ENCODE measurements at regions not wholly inside any gene's neighbourhood (a gene's known extent, or its start where the extent isn't known, plus 50 kb on each side); places are given as distances from the start of the nearest gene placed in this dataset.
A peak's percentile ranks its signal among the peaks of the same experiment; 100 is the strongest.

DNA sequence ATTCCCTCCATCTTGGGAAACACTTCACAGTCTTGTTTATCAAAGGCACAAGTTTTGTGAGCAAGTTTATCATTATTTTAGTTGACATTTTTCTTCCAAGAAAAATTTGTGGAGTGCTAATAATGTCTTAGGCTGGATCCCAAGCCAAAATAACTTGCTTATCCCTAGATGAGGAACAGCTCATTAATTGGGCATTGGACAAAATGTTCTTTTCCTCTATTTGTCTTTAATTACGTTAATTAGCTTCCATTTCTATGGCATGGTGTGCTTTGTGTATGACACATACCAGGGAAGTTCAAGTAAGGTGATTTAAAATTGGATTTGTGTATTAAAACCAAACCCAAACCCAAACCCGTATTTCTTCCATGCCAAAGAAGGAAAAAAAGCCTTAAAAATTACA is 379.5 kb downstream of the SH3GL2 start:
- H3K27ac ChIP-seq: no peak overlapping the region
- intact Hi-C loops (cut with DNase I; ENCODE audit: low total_unique reads): no loop called here
- TF ChIP-seq, protein P1, sequence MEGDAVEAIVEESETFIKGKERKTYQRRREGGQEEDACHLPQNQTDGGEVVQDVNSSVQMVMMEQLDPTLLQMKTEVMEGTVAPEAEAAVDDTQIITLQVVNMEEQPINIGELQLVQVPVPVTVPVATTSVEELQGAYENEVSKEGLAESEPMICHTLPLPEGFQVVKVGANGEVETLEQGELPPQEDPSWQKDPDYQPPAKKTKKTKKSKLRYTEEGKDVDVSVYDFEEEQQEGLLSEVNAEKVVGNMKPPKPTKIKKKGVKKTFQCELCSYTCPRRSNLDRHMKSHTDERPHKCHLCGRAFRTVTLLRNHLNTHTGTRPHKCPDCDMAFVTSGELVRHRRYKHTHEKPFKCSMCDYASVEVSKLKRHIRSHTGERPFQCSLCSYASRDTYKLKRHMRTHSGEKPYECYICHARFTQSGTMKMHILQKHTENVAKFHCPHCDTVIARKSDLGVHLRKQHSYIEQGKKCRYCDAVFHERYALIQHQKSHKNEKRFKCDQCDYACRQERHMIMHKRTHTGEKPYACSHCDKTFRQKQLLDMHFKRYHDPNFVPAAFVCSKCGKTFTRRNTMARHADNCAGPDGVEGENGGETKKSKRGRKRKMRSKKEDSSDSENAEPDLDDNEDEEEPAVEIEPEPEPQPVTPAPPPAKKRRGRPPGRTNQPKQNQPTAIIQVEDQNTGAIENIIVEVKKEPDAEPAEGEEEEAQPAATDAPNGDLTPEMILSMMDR (IDR thresholded peaks at IDR 0.05): no peak
- TF ChIP-seq POLR2A (IDR thresholded peaks at IDR 0.05): no peak
- no peak overlapping the region for H3K4me3 ChIP-seq
- no peak for DNase-seq
- H3K4me1 ChIP-seq: no peaks in the 10 kb centered on the region
- H3K27me3 ChIP-seq: no peaks in the 10 kb centered on the region
- no peaks in the 10 kb centered on the region for H3K36me3 ChIP-seq
- H3K9me3 ChIP-seq: no peaks in the 10 kb centered on the region

GRCh38 chr9:17962747-17963146 is 383.9 kb downstream of the SH3GL2 start:
- TF ChIP-seq, protein P1 (IDR thresholded peaks at IDR 0.05): no peak
- TF ChIP-seq POLR2A (IDR thresholded peaks at IDR 0.05): no peak
- DNase-seq: peak; percentile 27 to 37
- Histone ChIP-seq H3K27me3 (no peaks in the 10 kb centered on the region), H3K36me3 (no peaks in the 10 kb centered on the region), H3K4me3 (no peak overlapping the region), H3K4me1 (no peaks in the 10 kb centered on the region), H3K27ac (peak overlapping the region in 1 of 2 donors; percentile 33), H3K9me3 (no peaks in the 10 kb centered on the region)
- intact Hi-C loops (cut with DNase I; ENCODE audit: low total_unique reads): no loop called here

DNA sequence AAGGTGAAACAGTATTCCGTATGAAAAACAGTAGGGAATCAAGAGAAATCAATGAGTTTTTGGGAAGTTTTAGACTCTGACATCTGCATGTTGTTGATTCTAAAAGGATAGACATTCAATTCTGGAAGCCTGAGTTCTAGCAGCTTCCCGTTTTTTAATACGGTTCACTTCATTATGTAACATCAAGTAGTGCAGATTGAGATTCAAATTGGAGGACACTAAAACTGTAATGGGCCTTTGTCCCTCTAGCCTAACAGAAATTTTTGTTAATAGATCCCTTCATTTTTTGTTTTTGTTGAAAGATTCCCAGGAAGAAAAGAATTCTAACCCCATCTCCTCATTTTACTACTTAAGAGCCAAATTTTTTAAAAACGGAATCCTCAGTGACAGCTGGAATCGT is 384.6 kb downstream of the SH3GL2 start:
- Histone ChIP-seq H3K36me3 (no peaks in the 10 kb centered on the region), H3K27me3 (no peaks in the 10 kb centered on the region), H3K9me3 (no peaks in the 10 kb centered on the region), H3K4me3 (no peak overlapping the region), H3K27ac (peak overlapping the region in 1 of 2 donors; percentile 33), H3K4me1 (no peaks in the 10 kb centered on the region)
- intact Hi-C loops (cut with DNase I; ENCODE audit: low total_unique reads): no loop called here
- TF ChIP-seq, protein P1 (IDR thresholded peaks at IDR 0.05): no peak
- no peak for TF ChIP-seq POLR2A (IDR thresholded peaks at IDR 0.05)
- DNase-seq: no peak

DNA sequence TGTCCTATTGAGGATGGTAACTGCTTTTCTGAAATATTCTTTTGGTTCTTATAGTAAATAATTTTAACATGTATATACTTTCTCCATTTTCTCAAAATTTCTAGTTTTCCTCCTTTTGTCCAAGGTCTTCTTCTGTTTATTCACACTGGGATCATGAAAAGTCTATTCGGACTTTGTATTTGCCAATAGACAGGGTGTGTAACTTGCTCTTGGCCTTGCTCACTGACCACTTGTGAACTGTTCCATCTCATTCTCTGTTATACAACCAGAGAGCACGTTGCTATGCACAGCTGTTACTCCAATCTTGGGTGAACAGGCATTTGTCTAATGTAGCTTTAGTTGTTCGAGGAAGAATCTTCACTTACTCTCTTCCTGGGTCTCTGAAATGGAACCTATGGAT is 388.9 kb downstream of the SH3GL2 start:
- DNase-seq: no peak
- Histone ChIP-seq H3K4me1 (no peaks in the 10 kb centered on the region), H3K9me3 (no peaks in the 10 kb centered on the region), H3K27ac (no peak overlapping the region), H3K27me3 (no peaks in the 10 kb centered on the region), H3K4me3 (no peak overlapping the region), H3K36me3 (no peaks in the 10 kb centered on the region)
- intact Hi-C loops (cut with DNase I; ENCODE audit: low total_unique reads): no loop called here
- TF ChIP-seq, protein P1 (IDR thresholded peaks at IDR 0.05): no peak

- intact Hi-C loops (cut with DNase I; ENCODE audit: low total_unique reads): no loop called here
- Histone ChIP-seq H3K9me3 (no peaks in the 10 kb centered on the region), H3K4me1 (no peaks in the 10 kb centered on the region), H3K27ac (no peak overlapping the region), H3K36me3 (no peaks in the 10 kb centered on the region), H3K4me3 (no peak overlapping the region), H3K27me3 (no peaks in the 10 kb centered on the region)
- no peak for DNase-seq
- TF ChIP-seq, protein P1 (IDR thresholded peaks at IDR 0.05): no peak
- TF ChIP-seq POLR2A (IDR thresholded peaks at IDR 0.05): no peak
Measured at GRCh38 chr9:17969232-17969631, 390.4 kb downstream of the SH3GL2 start.

Measured in uterus (tissue), 3 donors.